A549 (cell line): ENCODE measurements at regions not wholly inside any gene's neighbourhood (a gene's known extent, or its start where the extent isn't known, plus 50 kb on each side); places are given as distances from the start of the nearest gene placed in this dataset.

ENCODE experiments used
- ATAC-seq, 2 experiments: fragments of 200-7000 bp in 1 of 2; fragments of >200 bp in 1 of 2; cut with Nextera tagmentation in 1 of 2; cut with Tn5 transposase in 1 of 2; 3 replicates each; pipeline versions ENCODE4 v1.8.0 to v1.9.1; 2018 to 2020; ENCODE audit warnings: mild to moderate bottlenecking in 1 of 2, moderate library complexity in 1 of 2
- CTCF ChIA-PET: fragments of 300-600 bp; sonication (Branson Sonifier 250); formaldehyde crosslinking; extraction: SDS; loops from one replicate; lab custom pipeline; 2021; ENCODE audit warnings: antibody characterized with exemption, inconsistent platforms; lab: Yijun Ruan, JAX
- POLR2A ChIA-PET: fragments of 350-600 bp; formaldehyde crosslinking; extraction: SDS; loops from one replicate; lab custom pipeline; 2021; ENCODE audit warnings: antibody characterized with exemption, inconsistent platforms; lab: Yijun Ruan, JAX
- DNase-seq, 2 experiments: peaks; one replicate each; pipeline versions ENCODE4 v3.0.0 to v3.0.0-alpha.2; 2011 to 2016; ENCODE audit warnings: low read depth in 1 of 2, low spot score in 1 of 2
- FAIRE-seq: peaks from 2 replicates; lab custom pipeline; 2011; peaks lifted over from hg19 to GRCh38; lab: Jason Lieb, UNC
- H3K27ac ChIP-seq, 2 experiments: fragments of >200 bp; sonication (Bioruptor Twin); formaldehyde crosslinking; 3 replicates each; pipeline ENCODE4 v1.5.1; 2016 to 2017
- H3K4me1 ChIP-seq: fragments of >200 bp; sonication (Bioruptor Twin); formaldehyde crosslinking; 3 replicates; pipeline ENCODE4 v1.6.1; 2016
- H3K4me2 ChIP-seq: fragments of >200 bp; sonication (Bioruptor Twin); formaldehyde crosslinking; 3 replicates; pipeline ENCODE4 v1.6.1; 2016
- H3K4me3 ChIP-seq: fragments of >200 bp; sonication (Bioruptor Twin); formaldehyde crosslinking; 3 replicates; pipeline ENCODE4 v1.5.1; 2016
- H3K9me3 ChIP-seq: fragments of >200 bp; sonication (Bioruptor Twin); formaldehyde crosslinking; 3 replicates; pipeline ENCODE4 v1.6.1; 2016
- BHLHE40 ChIP-seq: IDR thresholded peaks from 2 replicates; pipeline ENCODE4 v1.6.1; 2012; ENCODE audit warnings: low read depth, low read length, inconsistent platforms
- CTCF ChIP-seq: fragments of >200 bp; sonication (Bioruptor Twin); formaldehyde crosslinking; IDR thresholded peaks from 3 replicates; pipeline ENCODE4 v1.5.1; 2016
- E2F6 ChIP-seq: IDR thresholded peaks from 2 replicates; pipeline ENCODE4 v1.6.1; 2012; ENCODE audit warnings: low read depth, borderline replicate concordance
- EHF ChIP-seq: fragments of 250-450 bp; sonication (Bioruptor Pico); IDR thresholded peaks from 2 replicates; pipeline ENCODE4 v1.5.0; 2020; ENCODE audit warnings: mild to moderate bottlenecking
- EHMT2 ChIP-seq: fragments of 200-600 bp; sonication (generic); IDR thresholded peaks from 2 replicates; pipeline ENCODE4 v1.6.1; 2016; ENCODE audit warnings: antibody characterized with exemption, low read depth, mild to moderate bottlenecking, moderate library complexity
- ELK1 ChIP-seq: fragments of 150-350 bp; IDR thresholded peaks from 2 replicates; pipeline ENCODE4 v1.6.1; 2014; ENCODE audit warnings: low read depth, mild to moderate bottlenecking, low read length
- EP300 ChIP-seq, 2 experiments: fragments of >200 bp; sonication (Bioruptor Twin); formaldehyde crosslinking; IDR thresholded peaks; 2 replicates in 1 of 2; 3 replicates in 1 of 2; pipeline ENCODE4 v1.6.1; 2016 to 2017
- FOSB ChIP-seq: fragments of 250-450 bp; sonication (Bioruptor Pico); IDR thresholded peaks from 2 replicates; pipeline ENCODE4 v1.5.0; 2020; ENCODE audit warnings: mild to moderate bottlenecking, moderate library complexity
- FOSL2 ChIP-seq, 2 experiments: fragments of 450-650 bp in 1 of 2; fragments of >200 bp in 1 of 2; sonication (Bioruptor Twin) in 1 of 2; formaldehyde crosslinking; IDR thresholded peaks; 2 replicates each; pipeline versions ENCODE4 v1.5.0 to v1.6.1; 2016 to 2020; ENCODE audit warnings: mild to moderate bottlenecking in 1 of 2, moderate library complexity in 1 of 2
- FOXS1 ChIP-seq: fragments of 250-450 bp; sonication (Bioruptor Pico); IDR thresholded peaks from 2 replicates; pipeline ENCODE4 v1.5.0; 2020; ENCODE audit warnings: mild to moderate bottlenecking, moderate library complexity
- HES2 ChIP-seq: fragments of >200 bp; sonication (Bioruptor Twin); formaldehyde crosslinking; IDR thresholded peaks from 2 replicates; pipeline ENCODE4 v1.6.1; 2016
- HMGXB4 ChIP-seq: fragments of 250-450 bp; sonication (Bioruptor Pico); IDR thresholded peaks from 2 replicates; pipeline ENCODE4 v1.5.0; 2021; ENCODE audit warnings: mild to moderate bottlenecking, moderate library complexity, borderline replicate concordance
- HOXA7 ChIP-seq: fragments of 250-450 bp; sonication (Bioruptor Pico); IDR thresholded peaks from 2 replicates; pipeline ENCODE4 v1.5.0; 2020; ENCODE audit warnings: mild to moderate bottlenecking, moderate library complexity
- KDM1A ChIP-seq: fragments of 200-600 bp; sonication (generic); IDR thresholded peaks from 2 replicates; pipeline ENCODE4 v1.6.1; 2016; ENCODE audit warnings: low read depth, mild to moderate bottlenecking
- MAX ChIP-seq: IDR thresholded peaks from 2 replicates; pipeline ENCODE4 v1.6.1; 2012
- MYC ChIP-seq: IDR thresholded peaks from 2 replicates; pipeline ENCODE4 v1.6.1; 2012; ENCODE audit warnings: mild to moderate bottlenecking, inconsistent platforms, low read length, improper control_type of control experiment, borderline replicate concordance
- NFE2L2 ChIP-seq: fragments of 150-350 bp; conservative IDR thresholded peaks from 2 replicates; pipeline ENCODE4 v1.6.1; 2014; ENCODE audit warnings: low read length
- PBX3 ChIP-seq: IDR thresholded peaks from 2 replicates; pipeline ENCODE4 v1.6.1; 2012
- PHF8 ChIP-seq: fragments of 200-600 bp; sonication (generic); IDR thresholded peaks from 2 replicates; pipeline ENCODE4 v1.6.1; 2016; ENCODE audit warnings: low read depth, mild to moderate bottlenecking, antibody characterized with exemption, moderate library complexity, borderline replicate concordance
- RARB ChIP-seq: fragments of 250-450 bp; sonication (Bioruptor Pico); IDR thresholded peaks from 2 replicates; pipeline ENCODE4 v1.8.0; 2021; ENCODE audit warnings: mild to moderate bottlenecking, moderate library complexity
- TFCP2L1 ChIP-seq: fragments of 250-450 bp; sonication (Bioruptor Pico); IDR thresholded peaks from 2 replicates; pipeline ENCODE4 v1.5.0; 2021; ENCODE audit warnings: mild to moderate bottlenecking
- USF2 ChIP-seq: fragments of 450-650 bp; IDR thresholded peaks from 2 replicates; pipeline ENCODE4 v1.6.1; 2014; ENCODE audit warnings: antibody characterized with exemption
- WGBS: methylation state at CpG from one replicate; pipeline ENCODE4 v1.1.6; 2017; ENCODE audit errors: missing lambda C conversion rate; 5-methylcytosine and 5-hydroxymethylcytosine counted together

GRCh38 chr12:94053676-94054075 is 94.7 kb upstream of the PLXNC1 start:
- no peak for FAIRE-seq

GRCh38 chr12:94055528-94055927 is 92.8 kb upstream of the PLXNC1 start:
- Histone ChIP-seq H3K4me3 (no peak overlapping the region), H3K4me2 (no peak overlapping the region), H3K4me1 (no peaks in the 10 kb centered on the region), H3K9me3 (0 out of 3 replicates have a peak, but pooled peaks cover 3% of the 10 kb centered on the region), H3K27ac (no peak overlapping the region)
- CTCF ChIA-PET, result interaction anchor here (1.1 to 1.4 kb wide), 3 partner anchors 19 to 288 kb away, joined by 3 to 5 read pairs (median 3); no protein-coding TSS in a partner anchor
- FAIRE-seq (no peak), ATAC-seq (no peak), DNase-seq (no peak)
- WGBS, result 17% methylated on average over 3 of the region's 3 CpGs
- TF ChIP-seq EP300 (IDR thresholded peaks at IDR 0.05) (no peak), FOSL2 (IDR thresholded peaks at IDR 0.05) (no peak), FOSL2 (CRISPR knock-in tag; IDR thresholded peaks at IDR 0.05) (no peak), RARB (CRISPR knock-in tag) (no peak), CTCF (no peak), NFE2L2 (no peak), PHF8 (no peak), USF2 (no peak), EHMT2 (no peak), ELK1 (no peak), HES2 (no peak), HOXA7 (no peak), MYC (no peak)
- POLR2A ChIA-PET, result no interaction called here

More at GRCh38 chr12:94053676-94054075, 94.7 kb upstream of the PLXNC1 start:
- no peaks in the 10 kb centered on the region for H3K4me1 ChIP-seq
- no peak overlapping the region for H3K4me2 ChIP-seq
- 0 out of 3 replicates have a peak, but pooled peaks cover 3% of the 10 kb centered on the region for H3K9me3 ChIP-seq
- no peak for TF ChIP-seq E2F6
- TF ChIP-seq FOSB (CRISPR knock-in tag), result no peak
- TF ChIP-seq MYC, result no peak
- TF ChIP-seq FOXS1 (CRISPR knock-in tag), result no peak
- no peak for TF ChIP-seq EP300 (IDR thresholded peaks at IDR 0.05)
- no peak for TF ChIP-seq MAX
- TF ChIP-seq EHF (CRISPR knock-in tag), result no peak
- TF ChIP-seq TFCP2L1 (CRISPR knock-in tag), result no peak
- TF ChIP-seq BHLHE40, result no peak
- no peak for TF ChIP-seq HMGXB4 (CRISPR knock-in tag)
- no peak for TF ChIP-seq KDM1A
- no peak for TF ChIP-seq PBX3
- WGBS, result 64% methylated on average over 2 of the region's 2 CpGs
- H3K4me3 ChIP-seq, result no peak overlapping the region
- CTCF ChIA-PET, result interaction anchor here (1.1 to 2.0 kb wide), 3 partner anchors 11 to 48 kb away, joined by 3 to 6 read pairs (median 4); no protein-coding TSS in a partner anchor
- H3K27ac ChIP-seq, result no peak overlapping the region
- POLR2A ChIA-PET, result no interaction called here
- ATAC-seq (no peak), DNase-seq (no peak)
